Epidermal melanocyte (primary cell): ENCODE measurements at regions not wholly inside any gene's neighbourhood (a gene's known extent, or its start where the extent isn't known, plus 50 kb on each side); places are given as distances from the start of the nearest gene placed in this dataset.

Experiments
- DNase-seq: peaks from one replicate; pipeline ENCODE4 v3.0.0; 2011; ENCODE audit warnings: low spot score; ENCODE audit not compliant: insufficient read length

DNA sequence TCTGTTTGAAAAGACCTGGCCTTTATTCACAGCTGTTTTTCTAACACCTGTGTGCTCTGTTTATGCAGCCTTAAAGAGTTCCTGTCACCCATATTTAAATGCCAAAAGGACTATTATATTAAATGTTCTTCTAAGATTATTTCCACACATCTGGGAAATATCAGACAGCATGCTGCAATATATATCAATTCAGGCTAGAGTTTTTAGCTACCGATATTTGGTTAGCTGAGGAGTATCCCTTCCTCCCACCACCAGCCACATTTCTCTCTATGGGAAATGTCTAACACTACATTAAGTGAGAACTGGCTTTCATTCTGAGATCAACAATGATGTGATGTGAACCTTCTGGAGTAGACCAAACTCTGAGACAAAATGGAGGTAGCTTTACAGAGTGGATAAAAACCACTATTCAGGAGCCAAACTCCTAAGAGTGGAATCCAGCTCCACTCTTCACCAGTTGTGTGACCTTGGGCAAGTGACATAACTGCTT, 509.2 kb downstream of the ZNF608 start:
- no peak for DNase-seq

DNA sequence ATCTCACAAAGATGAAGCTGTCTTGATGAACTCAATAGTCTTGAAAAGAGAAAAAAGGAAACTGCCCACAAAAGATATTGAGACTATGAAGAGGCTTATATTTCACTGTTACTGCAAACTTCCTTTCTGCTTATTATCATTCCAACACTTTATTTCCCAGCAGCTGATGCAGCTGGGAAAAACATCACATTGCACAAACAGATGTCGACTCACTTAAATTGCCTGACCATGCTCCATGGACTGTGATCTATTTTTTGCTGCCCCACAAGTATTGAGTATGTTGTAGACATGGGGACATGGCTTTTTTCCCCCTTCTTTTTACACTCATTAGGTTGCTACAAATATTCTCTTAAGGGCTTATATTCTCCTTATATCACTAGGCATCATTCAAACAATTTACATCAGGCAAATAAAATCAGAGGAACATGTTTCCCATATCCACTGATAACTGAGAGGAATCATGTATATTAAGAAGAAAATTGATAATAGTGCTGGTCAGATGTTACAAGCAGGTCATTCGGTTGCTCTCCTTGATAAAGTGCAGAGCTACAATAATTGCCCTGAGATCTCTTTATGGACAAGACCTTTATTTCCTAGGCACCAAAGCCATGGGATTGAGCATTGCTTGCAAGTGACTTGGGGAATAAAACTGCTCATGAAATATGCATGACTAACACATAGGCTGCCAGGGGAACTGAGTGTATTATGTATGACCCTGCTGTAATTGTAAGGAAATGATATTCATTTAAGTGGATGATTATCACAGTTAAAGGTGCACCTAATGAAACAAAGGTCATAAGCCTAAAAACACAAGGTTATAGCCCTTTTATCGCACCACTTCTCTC, 509.9 kb downstream of the ZNF608 start:
- DNase-seq: no peak

DNA sequence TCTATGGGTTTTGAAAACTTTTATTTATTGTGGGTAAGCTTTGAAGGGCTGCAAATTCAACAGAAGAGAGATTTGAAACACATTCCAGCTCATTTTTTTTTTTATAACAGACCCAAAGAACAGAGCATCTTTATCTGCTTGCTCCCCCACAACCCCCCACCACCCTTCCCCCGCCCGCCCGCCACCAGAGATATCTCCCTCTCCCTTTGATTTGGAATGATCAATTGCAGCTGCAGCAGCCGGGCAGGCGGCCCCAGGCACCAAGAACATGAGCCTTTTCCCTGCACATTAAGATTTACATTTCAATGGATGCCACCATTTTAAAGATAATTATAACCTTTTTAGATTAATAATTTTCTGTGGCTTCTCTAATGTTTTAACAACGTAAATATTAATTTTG, 510.9 kb downstream of the ZNF608 start:
- no peak for DNase-seq

DNA sequence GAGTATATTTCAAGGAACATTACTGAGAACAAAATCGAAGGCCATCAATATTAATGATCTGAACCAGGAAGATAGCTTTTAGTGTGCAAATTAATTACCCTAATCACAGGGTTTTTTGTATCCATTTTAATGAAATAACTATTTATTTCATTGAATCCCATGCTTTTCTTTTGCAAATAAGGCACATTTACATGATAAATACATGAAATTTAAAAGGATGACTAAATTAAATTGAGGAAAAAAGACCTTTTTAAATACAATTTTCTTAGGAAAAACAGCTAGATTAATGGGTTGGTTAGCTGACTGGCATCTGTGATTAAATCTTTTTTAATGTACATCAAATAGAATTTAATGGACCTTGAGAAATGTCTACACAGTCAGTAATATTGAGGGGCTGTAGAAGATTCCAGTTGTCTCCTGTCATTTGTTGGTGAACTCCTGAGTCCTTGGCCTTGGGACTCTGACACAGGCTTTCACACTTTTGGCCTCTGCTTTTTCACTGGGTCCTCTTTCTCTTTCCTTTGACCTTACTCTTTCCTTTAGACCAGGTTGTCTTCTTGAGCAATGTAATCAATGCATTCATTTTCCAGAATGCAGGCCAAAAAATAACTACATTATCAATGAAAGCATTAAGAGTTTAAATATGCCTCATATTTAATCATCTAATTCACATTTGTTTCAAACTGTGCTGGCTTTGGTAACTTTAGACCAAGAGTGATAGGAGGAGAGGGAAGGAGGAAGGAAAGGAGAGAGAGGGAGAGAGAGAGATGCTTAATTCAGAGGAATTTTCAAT, 511.5 kb downstream of the ZNF608 start:
- DNase-seq: no peak

DNA sequence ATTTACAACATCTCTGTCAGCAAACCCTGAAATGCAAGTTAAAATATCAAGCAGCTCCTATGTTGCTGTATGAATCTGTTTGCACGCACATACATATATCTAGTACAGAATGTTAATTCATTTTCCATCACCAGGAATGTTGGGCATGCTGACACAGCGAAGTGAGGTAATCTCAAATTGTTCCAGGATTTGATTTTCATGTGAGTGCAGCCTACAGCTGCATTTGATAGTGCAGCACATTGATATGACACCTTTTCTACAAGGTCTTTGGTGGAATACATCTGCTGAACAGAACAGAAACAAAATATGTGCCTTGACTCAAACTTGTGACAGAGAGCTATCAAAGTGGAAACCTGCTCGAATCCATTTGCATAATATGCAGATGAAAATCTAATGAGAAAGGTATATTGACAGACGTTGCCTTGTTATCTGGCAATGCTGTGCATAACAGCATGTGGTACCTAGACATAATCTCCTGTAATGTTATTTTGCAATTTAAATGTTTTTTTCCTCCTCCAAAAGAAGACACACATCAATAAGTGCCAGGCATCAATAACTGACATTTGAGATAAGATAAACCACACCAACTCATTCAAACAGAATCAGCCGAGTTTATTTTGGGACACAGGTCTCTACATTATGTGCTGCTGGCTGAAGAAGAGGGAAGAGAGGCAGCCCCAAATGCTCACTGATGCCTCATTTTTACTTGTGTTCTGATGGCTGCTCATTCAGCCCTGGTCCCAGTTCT, 512.2 kb downstream of the ZNF608 start:
- DNase-seq: no peak

DNA sequence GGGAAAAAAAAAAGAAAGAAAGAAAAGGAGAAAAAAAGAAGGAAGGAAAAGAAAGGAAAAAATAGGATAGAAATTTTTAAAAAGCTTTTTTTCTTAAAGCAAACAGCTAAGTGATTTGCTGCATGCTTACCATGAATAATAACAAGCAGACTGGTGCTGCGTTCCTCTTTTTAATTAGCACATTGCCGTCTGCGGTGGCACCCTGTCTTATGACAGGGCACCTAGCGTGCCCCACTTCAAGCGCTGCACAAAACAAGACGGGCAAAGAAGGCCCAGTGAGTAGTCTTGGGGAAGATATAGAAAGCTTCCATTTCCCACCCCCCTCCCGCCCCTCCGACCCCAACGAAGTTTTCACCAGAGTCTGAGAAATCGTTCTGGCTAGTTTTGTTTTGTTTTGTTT, 513.9 kb downstream of the ZNF608 start:
- no peak for DNase-seq

DNA sequence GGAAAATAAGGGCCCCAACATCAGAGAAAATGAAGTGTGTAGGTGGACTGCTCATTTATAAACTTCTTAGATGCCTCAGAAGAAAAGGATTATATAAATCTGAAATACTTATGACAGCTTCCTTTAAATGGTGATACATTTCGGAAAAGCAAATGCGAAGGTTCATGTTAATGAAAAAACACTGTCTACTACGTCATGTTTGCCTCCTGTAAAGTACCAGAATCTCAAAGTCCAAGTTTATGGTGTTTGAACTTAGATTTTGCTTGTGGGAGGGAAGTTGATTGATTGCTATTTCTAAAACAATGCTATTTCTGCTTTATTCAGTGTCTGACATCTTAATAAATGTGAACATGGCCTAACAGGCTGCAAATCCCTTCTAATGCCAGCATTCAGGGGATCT, 514.6 kb downstream of the ZNF608 start:
- no peak for DNase-seq

DNA sequence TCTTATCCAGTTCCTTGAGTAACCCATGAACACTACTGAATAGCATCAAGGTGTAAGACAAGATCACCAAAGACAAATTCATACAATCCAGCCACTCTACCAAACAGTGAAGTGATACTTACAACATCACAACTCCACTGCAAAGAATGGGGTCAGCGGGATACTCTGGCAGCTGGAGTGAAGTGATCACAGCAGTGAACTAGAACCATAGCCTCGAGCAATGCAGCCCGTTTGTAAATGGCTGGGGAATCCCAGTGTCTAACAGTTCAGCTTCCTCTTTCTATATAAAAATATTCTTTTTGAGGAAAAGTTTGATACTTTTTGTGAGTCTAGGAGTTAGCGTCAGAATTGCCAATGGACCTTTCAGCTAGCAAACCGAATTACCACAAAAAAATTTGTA, 515.2 kb downstream of the ZNF608 start:
- no peak for DNase-seq

DNA sequence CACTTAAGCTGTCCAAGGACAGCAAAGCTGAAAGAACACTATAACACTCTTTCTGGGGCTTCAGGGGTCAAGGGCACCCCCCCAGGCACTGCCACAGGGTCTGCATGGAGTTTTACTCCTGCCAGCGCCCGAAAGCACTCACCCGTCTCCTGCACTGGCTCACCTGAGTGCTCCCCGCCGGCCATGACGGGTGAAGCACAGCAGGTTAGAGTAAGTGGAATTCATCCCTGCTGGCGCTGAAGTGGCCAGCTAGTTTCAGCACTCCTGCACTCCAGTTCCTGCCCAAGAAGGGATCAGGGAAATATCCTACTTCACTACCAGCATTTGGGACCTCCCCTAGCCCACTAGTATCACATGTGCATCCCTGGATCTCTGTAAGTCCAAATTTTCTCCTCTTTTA, 516.0 kb downstream of the ZNF608 start:
- no peak for DNase-seq

DNA sequence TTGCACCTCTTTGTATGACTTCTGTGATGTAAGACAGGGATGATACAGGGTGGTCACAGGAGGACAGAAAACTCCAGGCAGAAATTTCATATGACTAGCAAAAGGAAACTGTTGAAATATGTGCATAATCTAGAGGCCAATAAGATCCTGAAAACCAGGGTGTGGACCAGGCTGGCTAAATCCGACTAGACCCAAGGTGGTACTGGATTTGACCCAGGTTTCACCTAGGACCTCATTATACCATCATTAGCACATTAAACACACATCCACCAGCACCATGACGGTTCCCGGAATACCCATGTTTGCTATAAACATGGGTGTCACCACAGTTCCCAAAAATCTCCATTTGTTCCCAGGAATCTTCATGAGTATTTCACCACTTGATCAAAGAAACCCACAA, 517.1 kb downstream of the ZNF608 start:
- no peak for DNase-seq

DNA sequence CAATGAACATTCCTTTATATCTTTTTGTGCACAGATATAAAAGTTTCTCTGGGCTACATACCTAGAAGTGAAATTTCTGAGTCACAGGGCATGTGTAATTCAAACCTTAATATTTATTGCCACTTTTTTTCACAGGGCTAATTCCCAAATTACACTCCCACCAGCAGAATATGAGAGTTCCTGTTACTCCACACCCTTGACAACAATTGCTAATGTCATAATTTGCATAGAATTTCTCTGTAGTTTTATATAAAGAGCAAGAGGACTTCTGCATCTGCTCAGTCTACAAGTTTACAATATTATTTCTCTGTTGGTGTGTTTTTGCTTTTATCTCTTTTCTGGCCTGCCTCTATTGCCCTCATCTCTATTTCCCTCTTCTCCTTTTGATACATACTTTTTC, 518.5 kb downstream of the ZNF608 start:
- DNase-seq: no peak

DNA sequence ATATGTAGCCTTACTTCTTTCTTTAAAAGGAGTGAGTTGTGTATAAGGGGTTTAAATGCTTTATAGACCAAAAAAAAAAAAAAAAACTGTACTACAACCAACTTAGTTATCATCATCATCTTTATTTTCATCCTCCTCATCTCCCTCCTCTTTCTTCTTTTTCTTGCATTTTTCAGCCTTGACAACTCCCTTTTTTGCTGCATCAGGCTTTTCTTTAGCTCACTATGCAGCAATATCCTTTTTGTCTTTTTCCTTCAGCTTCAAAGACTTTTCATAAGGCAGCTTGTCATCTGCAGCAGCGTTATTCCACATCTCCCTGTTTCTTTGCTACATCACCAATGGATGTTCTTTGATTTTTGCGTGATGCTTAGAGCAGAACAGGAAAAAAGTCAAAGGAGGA, 526.0 kb downstream of the ZNF608 start:
- DNase-seq: no peak

DNA sequence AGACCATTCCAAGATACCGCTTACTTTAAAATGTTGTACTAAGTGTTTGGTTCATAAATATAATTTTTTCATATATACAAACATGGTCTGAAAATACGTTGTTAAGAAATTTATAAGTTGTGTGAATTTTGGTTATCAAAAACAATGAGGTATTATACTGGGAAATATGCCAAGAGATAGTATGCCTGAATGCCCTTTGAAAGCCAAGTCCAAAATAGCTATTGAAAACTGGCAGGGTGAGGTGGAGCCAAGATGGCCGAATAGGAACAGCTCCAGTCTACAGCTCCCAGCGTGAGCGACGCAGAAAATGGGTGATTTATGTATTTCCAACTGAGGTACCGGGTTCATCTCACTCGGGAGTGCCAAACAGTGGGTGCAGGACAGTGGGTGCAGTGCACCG, 533.5 kb downstream of the ZNF608 start:
- no peak for DNase-seq

DNA sequence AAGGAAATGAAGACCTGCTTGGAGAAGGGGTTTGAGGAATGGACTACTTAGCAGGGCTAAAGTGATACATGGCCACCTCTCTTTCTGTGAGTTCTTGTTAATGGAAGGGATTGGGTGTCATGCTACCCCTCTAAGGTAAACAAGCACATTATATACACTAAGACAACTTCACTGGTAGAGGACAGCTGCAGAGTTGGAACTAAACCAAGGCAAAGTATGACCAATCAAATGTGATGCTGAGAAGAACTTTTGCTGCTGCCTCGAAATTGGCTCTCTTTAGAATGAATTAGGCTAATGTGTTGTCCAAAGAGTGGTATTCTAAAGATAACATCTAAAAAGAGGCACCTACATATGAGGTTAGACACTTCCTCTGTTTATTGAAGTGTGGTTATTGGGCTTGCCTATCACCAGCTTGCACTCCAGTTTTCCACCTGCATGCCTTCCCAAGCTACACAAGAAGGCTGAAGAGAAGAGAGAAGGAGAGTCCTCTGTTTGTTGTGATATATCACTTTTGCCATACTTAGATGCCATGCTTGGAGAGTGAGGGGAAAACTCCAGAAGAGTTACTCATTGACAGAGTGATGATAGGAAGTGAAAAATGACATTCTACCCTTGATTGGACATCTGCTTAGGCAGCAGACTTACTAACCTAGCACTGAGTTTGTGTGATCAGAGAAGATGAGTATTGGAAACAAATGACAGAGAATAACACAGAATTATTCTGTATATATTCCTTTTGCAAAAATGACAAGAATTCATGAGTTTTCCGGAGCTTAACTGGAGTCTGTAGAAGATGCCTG, 536.1 kb downstream of the ZNF608 start:
- no peak for DNase-seq

DNA sequence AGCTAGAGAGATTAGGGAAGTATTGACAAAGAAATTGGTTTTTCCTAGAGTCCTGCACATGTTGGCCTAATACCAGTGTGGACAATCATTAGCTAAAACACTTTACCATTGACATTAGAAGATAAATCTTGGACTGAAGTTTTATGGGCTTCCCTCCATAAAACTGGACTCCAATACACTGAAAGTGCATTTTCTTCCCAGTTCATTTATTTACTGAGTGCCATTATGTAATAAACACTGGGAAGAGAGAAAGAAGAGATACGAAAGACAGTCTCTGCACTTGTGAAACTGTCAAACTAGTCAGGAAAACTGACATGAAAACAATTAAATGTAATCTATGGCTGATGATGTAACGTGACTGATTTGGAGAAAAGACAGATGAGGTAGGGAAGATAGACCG, 539.3 kb downstream of the ZNF608 start:
- DNase-seq: no peak

DNA sequence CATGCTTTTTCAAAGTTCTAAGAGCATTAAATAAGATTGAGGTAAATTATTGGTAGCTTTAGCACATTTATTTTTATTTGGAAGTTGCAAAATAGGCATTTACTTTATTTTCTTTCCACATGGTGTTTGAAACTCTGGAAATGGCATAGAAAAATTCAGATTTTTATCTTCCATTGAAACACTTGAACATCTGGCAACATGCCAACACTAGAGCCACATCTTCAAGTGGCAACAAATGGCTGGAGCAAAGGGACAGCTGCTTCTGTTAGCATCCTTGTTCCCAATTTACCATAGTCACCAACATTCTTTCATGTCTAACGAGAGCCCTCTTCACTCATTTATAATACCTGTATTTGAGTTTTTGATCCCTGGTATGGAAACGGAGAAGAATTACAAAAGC, 539.9 kb downstream of the ZNF608 start:
- DNase-seq: no peak

DNA sequence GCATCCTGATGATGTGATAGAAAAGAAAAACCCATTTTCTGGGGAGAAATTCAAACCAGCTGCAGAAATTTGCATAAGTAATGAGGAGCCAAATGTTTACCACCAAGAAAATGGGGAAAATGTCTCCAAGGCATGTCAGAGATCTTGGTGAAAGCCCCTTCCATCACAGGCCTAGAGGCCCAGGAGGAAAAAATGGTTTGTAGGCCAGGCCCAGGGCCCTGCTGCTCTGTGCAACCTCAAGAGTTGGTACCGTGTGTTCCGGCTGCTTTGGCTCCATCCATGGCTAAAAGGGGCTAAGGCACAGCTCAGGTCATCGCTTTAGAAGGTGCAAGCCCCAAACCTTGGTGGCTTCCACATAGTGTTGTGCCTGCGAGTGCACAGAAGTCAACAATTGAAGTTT, 543.1 kb downstream of the ZNF608 start:
- DNase-seq: no peak

DNA sequence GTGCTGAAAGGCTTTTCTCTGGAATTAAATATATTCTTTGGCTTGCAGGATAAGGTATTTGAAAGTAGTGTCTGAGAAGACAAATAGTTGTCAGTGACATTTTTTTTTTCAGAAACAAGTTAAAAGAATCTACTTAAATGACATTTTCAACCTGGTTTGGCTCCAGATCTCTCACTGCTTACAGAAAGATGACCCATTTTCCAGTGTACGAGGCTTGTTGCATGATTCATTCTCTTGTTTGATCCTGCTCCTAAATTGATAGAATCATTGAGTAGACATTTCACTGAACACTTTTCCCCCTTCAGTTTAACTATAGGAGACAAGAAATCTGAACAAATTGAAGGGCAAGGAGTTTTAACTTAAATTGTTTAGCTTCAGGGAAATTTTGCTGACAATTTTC, 546.1 kb downstream of the ZNF608 start:
- no peak for DNase-seq

DNA sequence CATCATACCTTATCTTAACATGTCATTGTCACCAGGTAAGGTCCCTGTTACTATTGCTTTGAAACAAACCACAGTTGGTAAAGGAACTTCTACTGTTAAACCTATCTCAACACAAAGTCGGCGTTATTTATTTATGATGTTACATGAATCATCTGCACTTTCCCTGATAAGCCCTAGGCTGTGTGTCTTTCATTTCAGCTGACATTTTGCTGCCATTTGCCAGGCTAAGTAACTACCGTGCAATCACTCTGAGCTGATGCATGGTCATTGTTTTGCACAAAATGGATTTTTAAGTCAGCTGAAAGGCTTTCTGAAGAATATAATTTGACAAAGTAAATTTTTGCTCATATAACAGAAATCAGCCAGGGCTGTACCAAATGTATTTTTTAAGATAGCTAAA, 546.5 kb downstream of the ZNF608 start:
- DNase-seq: no peak

DNA sequence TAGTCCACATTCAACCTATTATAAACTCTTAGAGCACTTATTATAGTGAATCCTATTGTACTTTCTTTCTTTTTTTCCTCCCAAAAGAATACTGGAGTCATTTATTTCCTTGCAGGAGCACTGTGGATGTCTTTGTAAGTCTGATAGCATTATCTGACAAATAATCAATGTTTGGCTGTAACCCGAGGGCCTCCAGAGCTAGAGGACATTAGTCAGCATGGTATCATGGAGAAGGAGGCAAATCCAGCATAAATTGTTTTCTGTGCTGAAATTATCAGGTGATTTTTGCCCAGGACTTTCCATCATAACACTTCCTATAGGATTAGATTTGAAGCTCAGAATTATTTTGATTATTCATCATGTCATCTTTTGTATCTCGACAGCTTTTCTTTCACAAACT, 551.0 kb downstream of the ZNF608 start:
- no peak for DNase-seq

DNA sequence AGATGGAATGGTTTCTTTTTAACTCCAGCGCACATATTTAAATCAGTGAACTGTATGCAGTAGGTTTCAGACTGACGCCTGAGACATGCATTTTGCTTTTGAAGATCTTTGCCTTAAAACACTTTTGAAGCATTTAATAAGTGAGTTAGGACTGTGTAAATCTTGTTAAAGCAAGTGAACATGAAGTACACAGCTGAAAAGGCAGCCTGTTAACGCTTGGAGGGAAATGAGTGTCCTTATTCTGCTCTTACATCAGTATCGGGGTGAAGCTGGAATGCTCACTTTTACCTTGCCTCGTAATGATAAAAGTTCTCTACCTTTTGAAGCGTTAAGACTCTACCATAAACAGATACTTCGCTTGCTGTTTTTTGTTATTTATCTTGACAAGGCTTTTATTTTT, 552.2 kb downstream of the ZNF608 start:
- DNase-seq: no peak
